Activated B cell treated with CpG ODN at 0.5 μM for 24 hours (primary cell): ENCODE measurements at regions not wholly inside any gene's neighbourhood (a gene's known extent, or its start where the extent isn't known, plus 50 kb on each side); places are given as distances from the start of the nearest gene placed in this dataset.
"Not testable (repeated sequence)": the region's sequence is repeated elsewhere in the genome, so short reads cannot be mapped to it uniquely, and the experiment has no call there.

Source experiments
- ATAC-seq: fragments of 200-7000 bp; cut with Tn5 transposase; one replicate; pipeline ENCODE4 v1.10.0; 2021; ENCODE audit warnings: low read depth, mild to moderate bottlenecking, moderate library complexity
- CTCF ChIA-PET: fragments of 350-600 bp; sonication (Branson Sonifier 250); formaldehyde crosslinking; loops from one replicate; lab custom pipeline; 2021; ENCODE audit warnings: antibody characterized with exemption; lab: Charles Lee
- POLR2A ChIA-PET: fragments of 350-600 bp; sonication (Branson Sonifier 250); formaldehyde crosslinking; loops from one replicate; lab custom pipeline; 2021; ENCODE audit warnings: antibody characterized with exemption; lab: Charles Lee
- DNase-seq: peaks from one replicate; pipeline ENCODE4 v3.0.0; 2022
- H3K27ac Mint-ChIP-seq: one replicate; pipeline ENCODE4 v1.8.0; 2020; ENCODE audit warnings: mixed read lengths
- H3K27me3 Mint-ChIP-seq: one replicate; pipeline ENCODE4 v1.8.0; 2021; ENCODE audit warnings: mixed read lengths
- H3K36me3 Mint-ChIP-seq: one replicate; pipeline ENCODE4 v1.8.0; 2021; ENCODE audit warnings: low read depth, mixed read lengths
- H3K4me1 Mint-ChIP-seq: one replicate; pipeline ENCODE4 v1.8.0; 2021; ENCODE audit warnings: mixed read lengths
- H3K4me3 Mint-ChIP-seq: one replicate; pipeline ENCODE4 v1.8.0; 2020; ENCODE audit warnings: mild to moderate bottlenecking, mixed read lengths
- H3K9me3 Mint-ChIP-seq: one replicate; pipeline ENCODE4 v1.8.0; 2020; ENCODE audit warnings: mixed read lengths
- CTCF ChIP-seq: fragments of 200-600 bp; IDR thresholded peaks from one replicate; pipeline ENCODE4 v1.8.0; 2022; ENCODE audit warnings: antibody characterized with exemption, mild to moderate bottlenecking
- intact Hi-C: fragments of 100-400 bp; cut with micrococcal nuclease; formaldehyde crosslinking; loops from one replicate; pipeline ENCODE4 v1.15.1; 2024

GRCh38 chr14:83004456-83005006 is 1470.9 kb upstream of the SEL1L start:
- no peak overlapping the region for H3K27ac Mint-ChIP-seq
- no peak for TF ChIP-seq CTCF
- no peaks in the 10 kb centered on the region for H3K36me3 Mint-ChIP-seq
- POLR2A ChIA-PET, result no interaction called here
- no peak for ATAC-seq
- H3K9me3 Mint-ChIP-seq, result peaks cover 9% of the 10 kb centered on the region
- no peak for DNase-seq
- no peak overlapping the region for H3K4me3 Mint-ChIP-seq
- no peaks in the 10 kb centered on the region for H3K4me1 Mint-ChIP-seq
- no peaks in the 10 kb centered on the region for H3K27me3 Mint-ChIP-seq
- intact Hi-C loops, result no loop called here
- CTCF ChIA-PET, result no interaction called here

GRCh38 chr14:83006121-83006670 is 1472.5 kb upstream of the SEL1L start:
- CTCF ChIA-PET, result no interaction called here
- H3K36me3 Mint-ChIP-seq, result no peaks in the 10 kb centered on the region

GRCh38 chr14:83007052-83007451 is 1473.4 kb upstream of the SEL1L start:
- CTCF ChIA-PET, H3K4me3 Mint-ChIP-seq, intact Hi-C loops, ATAC-seq, POLR2A ChIA-PET, DNase-seq, H3K27ac Mint-ChIP-seq, H3K4me1 Mint-ChIP-seq, H3K27me3 Mint-ChIP-seq, H3K36me3 Mint-ChIP-seq: not testable (repeated sequence)
- peaks cover 11% of the 10 kb centered on the region for H3K9me3 Mint-ChIP-seq

More at GRCh38 chr14:83006121-83006670, 1472.5 kb upstream of the SEL1L start:
- no peaks in the 10 kb centered on the region for H3K4me1 Mint-ChIP-seq
- no peak overlapping the region for H3K4me3 Mint-ChIP-seq
- H3K27me3 Mint-ChIP-seq, result no peaks in the 10 kb centered on the region
- POLR2A ChIA-PET, result no interaction called here
- intact Hi-C loops, result no loop called here
- ATAC-seq (no peak), DNase-seq (no peak)
- no peak overlapping the region for H3K27ac Mint-ChIP-seq
- H3K9me3 Mint-ChIP-seq, result peaks cover 11% of the 10 kb centered on the region
- TF ChIP-seq CTCF, result no peak

- TF ChIP-seq CTCF, result no peak
- ATAC-seq, result no peak
- POLR2A ChIA-PET, result no interaction called here
- Mint-ChIP-seq H3K27ac (no peak overlapping the region), H3K36me3 (no peaks in the 10 kb centered on the region), H3K4me3 (no peak overlapping the region), H3K9me3 (peaks cover 11% of the 10 kb centered on the region), H3K4me1 (no peaks in the 10 kb centered on the region), H3K27me3 (no peaks in the 10 kb centered on the region)
- no peak for DNase-seq
- intact Hi-C loops, result no loop called here
- CTCF ChIA-PET, result no interaction called here
Measured at GRCh38 chr14:83007641-83008225, 1474.1 kb upstream of the SEL1L start.

- ATAC-seq (no peak), DNase-seq (no peak)
- ChIA-PET POLR2A (no interaction called here), CTCF (no interaction called here)
- TF ChIP-seq CTCF, result no peak
- Mint-ChIP-seq H3K27ac (no peak overlapping the region), H3K36me3 (no peaks in the 10 kb centered on the region), H3K4me1 (no peaks in the 10 kb centered on the region), H3K4me3 (no peak overlapping the region), H3K27me3 (no peaks in the 10 kb centered on the region), H3K9me3 (peaks cover 2% of the 10 kb centered on the region)
- intact Hi-C loops, result no loop called here
Measured at GRCh38 chr14:83017296-83017695, 1483.6 kb upstream of the SEL1L start.
